ENCODE measurements at regions not wholly inside any gene's neighbourhood (a gene's known extent, or its start where the extent isn't known, plus 50 kb on each side); places are given as distances from the start of the nearest gene placed in this dataset.

DNA sequence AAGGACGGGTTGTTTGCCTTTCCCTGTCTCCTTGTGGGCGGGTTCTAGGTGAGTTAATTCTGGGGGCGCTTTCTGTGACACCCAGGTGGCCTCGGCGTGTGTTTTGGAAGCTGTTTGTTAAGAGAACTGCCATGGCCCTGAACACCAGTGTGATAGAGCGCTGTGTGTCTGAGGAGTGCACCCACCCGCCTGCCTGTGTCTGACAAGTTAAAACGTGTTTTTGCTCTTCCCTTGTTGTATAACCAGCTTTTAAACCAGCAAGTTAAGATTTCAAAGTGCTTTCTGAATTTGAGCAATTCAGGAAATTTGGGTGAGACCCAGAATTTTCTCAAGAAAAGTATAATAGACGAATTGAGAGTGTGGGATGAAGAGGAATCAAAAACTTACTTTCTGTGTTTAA lies 55.2 kb upstream of the HGFAC start:
- 82% methylated on average over 8 of the region's 9 CpGs for WGBS

DNA sequence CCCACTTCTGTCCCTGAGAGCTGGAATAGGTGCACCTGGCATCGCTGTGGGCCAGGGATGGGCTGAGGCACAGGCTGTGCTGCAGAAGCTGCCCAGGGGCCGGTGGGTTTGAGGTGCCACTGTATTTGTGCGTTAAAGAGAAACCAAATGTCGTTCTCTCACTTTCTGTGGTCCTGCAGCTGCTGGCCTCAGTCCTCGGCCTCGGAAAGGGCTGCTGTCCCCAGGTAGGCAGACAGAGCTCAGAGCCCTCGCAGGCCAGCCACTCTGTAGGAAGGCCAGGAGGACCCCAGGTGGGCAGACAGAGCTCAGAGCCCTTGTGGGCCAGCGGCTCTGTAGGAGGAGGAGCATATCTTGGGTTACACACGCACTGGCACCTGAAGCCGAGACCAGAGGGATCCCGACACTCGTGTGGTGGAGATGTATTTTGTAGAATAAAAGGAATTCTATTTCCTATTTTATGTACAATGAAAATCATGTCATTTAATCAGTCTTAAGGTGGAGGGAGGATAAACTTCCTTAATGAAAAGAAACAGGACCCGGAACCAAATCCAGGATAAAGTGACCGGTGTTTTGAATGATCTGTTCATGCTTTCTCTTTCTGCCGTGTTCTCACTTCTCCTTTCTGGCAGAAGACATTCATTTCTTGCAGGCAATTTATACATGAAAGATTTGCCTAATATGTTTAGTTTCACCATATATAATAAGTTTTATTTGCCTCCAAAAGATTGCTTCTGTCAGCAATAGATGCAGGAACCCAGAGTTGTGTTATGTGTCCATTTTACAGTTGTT lies 54.4 kb upstream of the HGFAC start:
- Histone ChIP-seq H3K27me3 (no peaks in the 10 kb centered on the region), H3K9me3 (no peaks in the 10 kb centered on the region), H3K36me3 (no peaks in the 10 kb centered on the region), H3K4me3 (peak overlapping the region; percentile 36 to 45 (median 39)), H3K27ac (replicated peaks in 1 of 4) (peak overlapping the region; percentile 61 to 77 (median 74)), H3K4me1 (peaks cover 22 to 48% (median 43%) of the 10 kb centered on the region in 4 donors)
- TF ChIP-seq POLR2AphosphoS5 (IDR thresholded peaks at IDR 0.05) (no peak), POLR2A (IDR thresholded peaks at IDR 0.05; ENCODE audit: low read depth) (no peak), EP300 (IDR thresholded peaks at IDR 0.05) (no peak)
- TF ChIP-seq, protein P1, sequence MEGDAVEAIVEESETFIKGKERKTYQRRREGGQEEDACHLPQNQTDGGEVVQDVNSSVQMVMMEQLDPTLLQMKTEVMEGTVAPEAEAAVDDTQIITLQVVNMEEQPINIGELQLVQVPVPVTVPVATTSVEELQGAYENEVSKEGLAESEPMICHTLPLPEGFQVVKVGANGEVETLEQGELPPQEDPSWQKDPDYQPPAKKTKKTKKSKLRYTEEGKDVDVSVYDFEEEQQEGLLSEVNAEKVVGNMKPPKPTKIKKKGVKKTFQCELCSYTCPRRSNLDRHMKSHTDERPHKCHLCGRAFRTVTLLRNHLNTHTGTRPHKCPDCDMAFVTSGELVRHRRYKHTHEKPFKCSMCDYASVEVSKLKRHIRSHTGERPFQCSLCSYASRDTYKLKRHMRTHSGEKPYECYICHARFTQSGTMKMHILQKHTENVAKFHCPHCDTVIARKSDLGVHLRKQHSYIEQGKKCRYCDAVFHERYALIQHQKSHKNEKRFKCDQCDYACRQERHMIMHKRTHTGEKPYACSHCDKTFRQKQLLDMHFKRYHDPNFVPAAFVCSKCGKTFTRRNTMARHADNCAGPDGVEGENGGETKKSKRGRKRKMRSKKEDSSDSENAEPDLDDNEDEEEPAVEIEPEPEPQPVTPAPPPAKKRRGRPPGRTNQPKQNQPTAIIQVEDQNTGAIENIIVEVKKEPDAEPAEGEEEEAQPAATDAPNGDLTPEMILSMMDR (IDR thresholded peaks at IDR 0.05) = no peak
- DNase-seq (ENCODE audit: extremely low spot score) = no peak
- WGBS = 55% methylated on average over 7 of the region's 15 CpGs
- intact Hi-C loops (cut with DNase I) = no loop called here

More for the DNA sequence above, 55.2 kb upstream of the HGFAC start:
- peak overlapping the region in 2 of 4 donors; percentile 57 to 76 for H3K27ac ChIP-seq (replicated peaks in 1 of 4)
- no peaks in the 10 kb centered on the region for H3K9me3 ChIP-seq
- H3K4me1 ChIP-seq = peaks cover 22 to 48% (median 43%) of the 10 kb centered on the region in 4 donors
- intact Hi-C loops (cut with DNase I) = no loop called here
- DNase-seq (ENCODE audit: extremely low spot score) = no peak
- H3K27me3 ChIP-seq = no peaks in the 10 kb centered on the region
- H3K4me3 ChIP-seq = no peak overlapping the region
- no peaks in the 10 kb centered on the region for H3K36me3 ChIP-seq
- TF ChIP-seq EP300 (IDR thresholded peaks at IDR 0.05) (no peak), POLR2AphosphoS5 (IDR thresholded peaks at IDR 0.05) (no peak), POLR2A (IDR thresholded peaks at IDR 0.05; ENCODE audit: low read depth) (no peak)
- TF ChIP-seq, protein P1 (IDR thresholded peaks at IDR 0.05) = no peak

DNA sequence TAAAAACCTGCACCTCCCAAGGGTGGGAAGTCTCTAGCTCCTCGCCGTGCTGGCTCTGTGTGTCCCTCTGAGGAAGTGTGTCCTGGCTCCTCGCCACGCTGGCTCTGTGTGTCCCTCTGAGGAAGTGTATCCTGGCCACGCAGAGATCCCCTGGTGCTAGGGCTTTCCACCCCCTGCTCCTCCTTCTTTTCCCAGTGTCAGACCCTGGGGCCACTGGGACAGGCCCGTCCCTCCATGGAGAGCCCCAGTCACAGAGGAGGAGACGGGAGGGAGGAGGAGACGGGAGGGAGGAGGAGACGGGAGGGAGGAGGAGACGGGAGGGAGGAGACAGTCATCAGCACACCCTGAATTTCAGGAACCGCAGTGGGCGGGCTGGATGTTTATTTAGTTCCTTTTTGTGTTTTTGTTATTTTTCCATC lies 53.8 kb upstream of the HGFAC start:
- DNase-seq (ENCODE audit: extremely low spot score) = peak; percentile 95
- H3K9me3 ChIP-seq = no peaks in the 10 kb centered on the region
- intact Hi-C loops (cut with DNase I) = no loop called here
- H3K4me3 ChIP-seq = peak overlapping the region; percentile 36 to 45 (median 39)
- H3K27me3 ChIP-seq = no peaks in the 10 kb centered on the region
- H3K27ac ChIP-seq (replicated peaks in 1 of 4) = peak overlapping the region; percentile 61 to 77 (median 74)
- WGBS = 25% methylated on average over 6 of the region's 12 CpGs
- peaks cover 22 to 48% (median 43%) of the 10 kb centered on the region in 4 donors for H3K4me1 ChIP-seq
- no peaks in the 10 kb centered on the region for H3K36me3 ChIP-seq
- TF ChIP-seq, protein P1 (IDR thresholded peaks at IDR 0.05) = no peak
- TF ChIP-seq POLR2A (IDR thresholded peaks at IDR 0.05; ENCODE audit: low read depth) (no peak), POLR2AphosphoS5 (IDR thresholded peaks at IDR 0.05) (peak; percentile 49), EP300 (IDR thresholded peaks at IDR 0.05) (no peak)

DNA sequence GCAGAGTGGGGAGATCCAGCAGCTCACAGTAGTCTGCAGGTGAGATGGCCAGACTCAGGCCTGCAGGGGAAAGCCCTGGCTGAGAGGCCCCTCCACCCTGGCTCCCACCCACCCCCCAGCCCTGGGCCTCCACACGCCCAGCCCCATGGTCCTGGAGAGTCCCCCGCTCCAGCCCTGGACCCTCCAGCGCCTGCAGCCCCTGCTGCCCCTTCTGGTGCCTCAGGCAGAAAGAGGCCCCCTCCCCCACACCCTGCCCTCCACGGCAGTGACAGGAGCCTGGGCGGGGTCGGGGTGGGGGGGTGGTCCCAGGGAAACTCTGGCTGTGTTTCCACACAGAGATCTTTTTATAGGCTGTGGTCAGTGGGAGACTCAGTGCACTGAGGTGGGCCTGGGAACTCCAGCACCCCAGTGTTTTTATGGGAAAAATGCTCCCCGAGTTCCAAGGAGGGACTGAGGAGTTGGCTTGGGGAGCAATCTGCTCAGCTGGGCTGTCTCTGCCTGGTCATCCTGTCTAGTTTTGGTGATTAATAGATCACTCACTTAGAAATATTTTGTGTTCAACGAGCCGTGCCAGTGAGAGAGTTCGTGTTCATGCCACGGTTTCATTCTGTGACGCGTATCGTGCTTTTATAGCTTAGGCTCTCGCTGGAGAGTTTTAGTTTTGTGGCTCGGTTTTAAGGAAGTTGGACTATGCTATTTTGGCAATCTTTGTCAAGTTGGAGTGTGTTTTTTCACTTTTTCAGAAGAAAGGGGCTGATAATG lies 53.1 kb upstream of the HGFAC start:
- TF ChIP-seq EP300 (IDR thresholded peaks at IDR 0.05) = no peak
- TF ChIP-seq POLR2AphosphoS5 (IDR thresholded peaks at IDR 0.05) = no peak
- TF ChIP-seq, protein P1 (IDR thresholded peaks at IDR 0.05) = no peak
- TF ChIP-seq POLR2A (IDR thresholded peaks at IDR 0.05; ENCODE audit: low read depth) = no peak

More for the DNA sequence above, 53.1 kb upstream of the HGFAC start:
- no peaks in the 10 kb centered on the region for H3K27me3 ChIP-seq
- 36% methylated on average over 12 of the region's 16 CpGs for WGBS
- intact Hi-C loops (cut with DNase I) = no loop called here
- no peak for DNase-seq (ENCODE audit: extremely low spot score)
- H3K27ac ChIP-seq (replicated peaks in 1 of 4) = peak overlapping the region; percentile 61 to 77 (median 74)
- peaks cover 0 to under 1% (median 0%) of the 10 kb centered on the region in 4 donors for H3K36me3 ChIP-seq
- H3K4me3 ChIP-seq = peak overlapping the region; percentile 36 to 45 (median 39)
- H3K4me1 ChIP-seq = peaks cover 22 to 48% (median 43%) of the 10 kb centered on the region in 4 donors
- H3K9me3 ChIP-seq = no peaks in the 10 kb centered on the region
